ENCODE measurements at regions not wholly inside any gene's neighbourhood (a gene's known extent, or its start where the extent isn't known, plus 50 kb on each side); places are given as distances from the start of the nearest gene placed in this dataset.

DNA sequence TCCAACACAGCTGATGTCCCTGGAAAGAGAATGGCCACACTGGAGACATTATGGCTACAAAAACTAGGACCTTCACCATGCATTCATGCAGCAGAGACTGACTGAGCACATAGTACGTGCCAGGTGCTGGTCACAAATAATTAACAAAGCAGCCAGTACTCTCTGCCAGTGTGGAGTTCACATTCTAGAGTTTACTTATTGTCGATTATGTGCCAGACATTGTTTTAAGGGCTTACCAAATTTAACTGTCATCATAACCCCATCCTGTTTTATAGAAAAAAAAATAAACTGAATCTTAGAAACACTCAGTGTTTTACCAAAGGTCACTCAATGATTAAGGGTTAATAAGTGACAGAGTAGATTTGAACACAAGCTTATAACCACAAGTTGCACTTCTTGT lies 143.3 kb downstream of the RRAGC start:
- DNase-seq: no peak

DNA sequence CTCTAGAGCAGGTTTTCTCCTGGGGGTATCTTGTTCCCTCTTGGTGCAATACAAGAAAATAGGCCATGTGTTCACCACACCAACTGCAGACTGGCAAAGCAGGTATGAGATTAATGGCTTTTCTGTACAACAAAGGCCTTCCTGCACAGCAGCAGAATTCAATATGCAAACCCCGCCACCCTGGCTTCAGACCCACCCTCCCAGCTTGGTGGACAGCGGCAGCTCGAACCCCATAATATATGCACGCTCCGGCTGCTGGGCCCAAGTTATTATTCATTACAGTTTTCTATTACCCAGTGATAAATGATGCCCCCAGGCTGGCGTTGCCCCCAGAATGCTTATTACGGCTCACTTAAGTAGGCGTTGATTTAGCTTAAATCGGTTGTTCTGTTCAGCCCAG lies 144.2 kb downstream of the RRAGC start:
- DNase-seq: no peak

DNA sequence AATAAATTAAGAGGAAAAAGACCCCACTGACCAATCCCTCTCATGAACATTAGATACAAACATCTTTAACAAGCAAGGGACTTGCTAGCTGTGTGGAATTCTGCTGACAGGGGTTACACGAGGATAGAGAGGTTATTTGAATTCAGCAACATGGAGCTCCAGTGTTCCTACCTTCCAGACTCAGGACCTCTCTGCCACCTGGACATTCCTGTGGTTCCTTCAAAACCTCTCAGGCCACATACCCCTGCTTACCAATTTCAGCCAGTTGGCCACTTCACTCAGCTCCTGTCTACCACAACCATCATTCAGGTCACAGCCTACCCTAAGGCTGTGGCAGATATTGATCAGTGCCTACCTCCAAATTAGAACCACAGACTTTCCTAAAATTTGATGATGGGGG lies 147.5 kb downstream of the RRAGC start:
- DNase-seq: no peak

GRCh38 chr1:38708701-38709258 lies 150.8 kb downstream of the RRAGC start:
- DNase-seq: no peak

DNA sequence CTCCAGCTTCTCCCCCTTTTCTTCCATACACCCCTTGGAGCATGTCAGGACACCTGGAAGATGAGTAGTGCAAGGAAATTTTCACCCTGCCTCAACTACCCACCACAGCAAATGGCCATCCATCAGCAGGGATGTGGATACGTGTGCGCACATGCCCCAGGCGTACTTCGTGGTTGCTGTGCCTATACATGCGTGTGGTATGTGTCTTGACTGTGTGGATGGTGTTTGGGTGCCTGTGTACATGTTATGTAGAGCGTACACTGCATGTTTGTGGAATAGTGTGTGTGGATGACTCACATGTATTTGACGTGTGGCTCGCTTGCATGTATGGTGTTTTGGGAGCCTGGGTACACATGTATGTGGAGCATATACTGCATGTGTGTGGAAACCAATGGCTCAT lies 158.5 kb downstream of the RRAGC start:
- DNase-seq: no peak

- no peak for DNase-seq
These were observed 159.5 kb downstream of the RRAGC start for GRCh38 chr1:38700077-38700470.

DNA sequence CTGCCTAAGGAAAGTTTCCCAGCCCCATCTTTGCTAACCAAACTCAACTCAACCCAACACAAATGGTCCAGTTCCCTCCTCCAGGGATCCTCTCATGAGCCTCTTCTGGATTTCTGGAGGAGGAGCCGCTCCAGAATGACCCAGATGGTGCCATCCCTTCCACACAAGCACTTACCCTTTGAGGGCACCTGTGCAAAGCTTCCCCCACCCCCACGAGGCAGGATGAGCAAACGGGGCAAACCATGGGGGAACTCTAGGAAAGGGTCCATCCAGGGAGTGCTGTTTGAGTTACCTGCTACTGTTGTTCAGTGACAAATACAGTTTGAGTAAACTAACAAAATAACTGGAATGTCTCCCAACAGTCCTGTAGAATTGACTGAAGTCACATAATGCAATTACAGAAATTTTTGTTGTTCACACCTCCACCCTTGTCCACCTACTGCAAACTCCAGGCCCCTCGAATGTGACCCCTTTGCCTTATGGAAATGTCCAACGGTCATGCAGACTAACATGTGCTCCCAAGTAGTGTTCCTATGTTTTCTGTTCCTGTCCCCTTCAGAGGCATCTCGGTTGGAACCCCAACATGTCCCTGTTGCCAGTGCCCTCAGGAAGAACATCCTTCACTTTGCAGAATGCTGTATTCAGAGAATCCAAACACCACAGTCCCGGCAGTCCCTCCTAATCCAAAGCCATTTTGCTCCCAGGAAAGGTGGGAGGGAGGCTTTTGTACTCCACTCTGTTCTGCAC lies 160.1 kb downstream of the RRAGC start:
- DNase-seq: no peak

DNA sequence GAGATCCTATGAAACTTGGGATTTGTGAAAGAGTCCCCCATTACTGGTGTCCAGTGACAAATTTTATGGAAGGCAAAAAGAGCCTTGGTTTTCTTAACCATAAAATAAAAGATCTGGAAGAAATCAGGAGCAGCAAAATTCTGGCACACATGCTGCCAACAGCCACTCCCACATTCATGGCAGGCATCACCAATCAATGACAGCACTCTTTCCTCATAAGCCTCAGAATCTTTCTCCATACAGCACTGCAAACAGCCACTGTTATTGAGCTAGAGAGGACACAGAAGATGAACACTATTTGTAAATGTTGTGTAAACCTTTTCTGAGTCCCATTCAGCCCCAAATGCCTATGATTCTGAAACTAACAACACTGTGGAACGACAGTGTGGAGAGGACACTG lies 162.2 kb downstream of the RRAGC start:
- DNase-seq: no peak

- no peak for DNase-seq
These were observed 163.2 kb downstream of the RRAGC start for GRCh38 chr1:38696371-38696770.

DNA sequence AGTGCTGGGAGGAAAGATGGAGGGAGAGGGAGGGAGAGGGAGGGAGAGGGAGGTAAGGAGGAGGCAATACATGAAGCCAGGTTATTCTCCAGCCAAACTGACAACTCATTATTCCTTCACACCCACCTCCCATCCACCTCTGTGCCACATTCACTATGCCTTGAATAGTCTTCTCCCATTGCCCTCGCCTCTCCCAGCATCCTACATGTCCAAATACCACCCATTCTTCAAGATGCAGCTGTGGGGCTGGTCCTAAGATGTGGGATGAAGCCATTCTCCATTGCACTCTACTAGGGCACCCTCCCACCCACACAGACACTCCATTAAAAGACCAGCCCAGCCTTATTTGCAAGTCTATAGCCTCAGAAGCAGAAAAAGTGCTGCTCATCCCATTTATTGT lies 165.8 kb downstream of the RRAGC start:
- no peak for DNase-seq

- DNase-seq: no peak
These were observed 166.5 kb downstream of the RRAGC start for GRCh38 chr1:38693031-38693430.

- no peak for DNase-seq
These were observed 168.7 kb downstream of the RRAGC start for GRCh38 chr1:38690790-38691449.

GRCh38 chr1:38686927-38687255 lies 172.7 kb downstream of the RRAGC start:
- no peak for DNase-seq

- no peak for DNase-seq
These were observed 173.2 kb downstream of the RRAGC start for GRCh38 chr1:38686167-38686926.

DNA sequence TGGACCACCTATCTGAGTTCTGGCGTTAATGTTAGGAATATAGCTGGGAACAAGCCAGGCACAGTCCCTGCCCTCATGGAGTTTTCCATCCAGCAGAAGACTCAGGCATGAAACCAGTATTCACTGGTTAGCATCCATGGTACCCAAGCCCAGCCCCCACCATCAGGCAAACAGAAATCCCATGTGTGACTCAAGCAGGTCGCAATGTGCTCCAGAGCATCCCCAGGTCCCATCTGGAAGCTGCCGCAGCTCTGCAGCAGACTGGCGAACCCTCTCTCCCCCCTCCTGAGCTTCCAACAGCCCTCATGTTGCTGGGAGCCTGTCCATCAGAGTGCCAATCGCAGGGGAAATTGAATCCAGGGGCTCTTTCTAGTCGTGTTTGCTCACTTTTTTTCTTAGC lies 174.2 kb downstream of the RRAGC start:
- DNase-seq: no peak

- no peak for DNase-seq
These were observed 178.6 kb downstream of the RRAGC start for GRCh38 chr1:38680801-38681510.

- DNase-seq: no peak
These were observed 181.8 kb downstream of the RRAGC start for GRCh38 chr1:38677756-38678155.

GRCh38 chr1:38677311-38677710 lies 182.3 kb downstream of the RRAGC start:
- DNase-seq: no peak

DNA sequence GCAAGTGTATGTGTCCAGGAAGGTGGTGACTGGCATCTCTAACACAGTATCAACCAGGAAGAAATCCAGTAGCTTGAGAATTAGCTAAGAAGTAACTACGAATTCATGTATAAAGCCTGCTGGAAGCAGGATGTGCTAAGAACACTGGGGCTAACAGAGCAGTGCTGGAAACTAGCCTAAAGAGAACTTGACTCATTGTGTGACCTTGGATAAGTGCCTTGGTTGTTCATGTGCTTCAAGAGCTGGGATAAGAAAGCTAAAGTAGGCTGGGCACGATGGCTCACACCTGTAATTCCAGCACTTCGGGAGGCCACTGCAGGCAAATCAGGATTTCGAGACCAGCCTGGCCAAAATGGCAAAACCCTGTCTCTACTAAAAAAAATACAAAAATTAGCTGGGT lies 186.9 kb downstream of the RRAGC start:
- DNase-seq: no peak

DNA sequence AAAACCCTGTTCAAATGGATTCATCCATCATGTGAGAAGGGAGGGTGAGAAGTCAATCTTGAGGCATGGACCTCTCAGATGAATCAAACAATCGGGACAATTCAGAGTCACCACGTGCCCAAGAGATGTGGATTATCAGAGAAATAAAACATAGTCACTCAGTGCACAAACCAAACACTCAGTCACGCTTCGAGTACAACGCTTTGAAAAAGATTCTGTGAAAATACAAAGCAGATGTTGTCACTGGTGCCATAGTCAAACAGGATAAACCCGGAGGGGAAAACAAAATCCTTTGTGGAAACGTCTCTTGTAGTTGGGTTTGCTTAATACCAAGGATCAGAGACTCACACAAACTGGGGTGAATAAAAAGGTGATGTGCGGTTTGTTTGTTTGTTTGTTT lies 188.4 kb downstream of the RRAGC start:
- no peak for DNase-seq

DNA sequence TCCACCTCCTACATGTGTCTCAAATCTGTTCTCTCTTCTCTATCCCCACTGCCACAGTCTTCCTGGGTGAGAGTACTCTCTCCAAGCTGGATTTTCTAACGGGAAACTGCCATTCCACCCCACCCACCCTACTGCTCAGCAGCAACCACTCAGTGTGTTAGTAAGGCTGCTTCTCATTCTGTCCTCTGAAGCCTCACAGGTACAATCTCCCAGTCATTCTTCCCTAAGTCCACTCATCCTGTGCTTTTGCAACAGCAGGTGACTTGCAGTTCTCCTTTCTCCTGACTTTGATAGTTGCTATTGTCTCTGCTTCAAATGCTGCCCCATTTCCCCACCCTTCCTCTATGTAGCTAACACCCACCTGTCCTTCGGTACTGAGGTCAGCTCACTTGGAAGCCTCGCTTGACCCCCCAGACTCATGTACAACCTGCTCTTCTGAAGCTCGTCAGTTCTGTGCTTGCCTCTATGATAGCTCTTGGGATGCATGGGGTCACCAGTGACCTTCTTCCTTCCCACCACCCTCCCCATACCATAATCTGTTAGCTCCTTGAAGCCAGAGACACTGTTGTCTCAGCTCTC lies 188.9 kb downstream of the RRAGC start:
- no peak for DNase-seq

GRCh38 chr1:38667626-38668025 lies 191.9 kb downstream of the RRAGC start:
- DNase-seq: no peak

DNA sequence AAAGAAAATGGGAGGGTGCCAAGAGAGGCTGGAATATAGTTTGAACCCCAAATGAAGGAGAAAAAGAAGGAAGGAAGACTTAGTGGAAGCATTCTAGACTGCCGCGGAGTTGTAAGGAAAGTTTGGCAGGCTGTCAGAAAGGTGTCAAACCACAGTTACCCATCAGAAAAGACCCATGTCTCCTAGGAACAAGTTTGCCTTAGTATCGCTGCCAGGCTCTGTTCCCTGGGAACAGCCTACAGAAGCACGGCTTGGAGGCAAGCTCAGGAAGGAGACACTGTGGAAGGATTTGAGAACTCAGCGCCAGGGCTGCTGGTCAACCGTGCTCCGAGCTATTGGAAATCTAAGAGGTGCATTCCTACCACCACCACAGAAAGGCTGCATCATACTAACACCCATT lies 197.4 kb downstream of the RRAGC start:
- DNase-seq: no peak
